ENCODE measurements at regions not wholly inside any gene's neighbourhood (a gene's known extent, or its start where the extent isn't known, plus 50 kb on each side); places are given as distances from the start of the nearest gene placed in this dataset.

GRCh38 chr4:136934601-136935000 is 597.7 kb downstream of the PCDH18 start:
- Mint-ChIP-seq H3K4me1 (ENCODE audit: unreplicated experiment) (peaks cover 15% of the 10 kb centered on the region), H3K4me3 (ENCODE audit: unreplicated experiment) (no peak overlapping the region), H3K36me3 (ENCODE audit: unreplicated experiment) (no peaks in the 10 kb centered on the region), H3K9me3 (ENCODE audit: unreplicated experiment) (no peaks in the 10 kb centered on the region), H3K27ac (ENCODE audit: unreplicated experiment) (no peak overlapping the region), H3K27me3 (ENCODE audit: unreplicated experiment) (no peaks in the 10 kb centered on the region)
- DNase-seq (ENCODE audit: extremely low spot score, unreplicated experiment): no peak
- no peak for TF ChIP-seq CTCF (IDR thresholded peaks at IDR 0.05)

- DNase-seq (ENCODE audit: extremely low spot score, unreplicated experiment): no peak
- no peak overlapping the region for H3K27ac Mint-ChIP-seq (ENCODE audit: unreplicated experiment)
- H3K36me3 Mint-ChIP-seq (ENCODE audit: unreplicated experiment): no peaks in the 10 kb centered on the region
- H3K4me1 Mint-ChIP-seq (ENCODE audit: unreplicated experiment): peaks cover 15% of the 10 kb centered on the region
- H3K9me3 Mint-ChIP-seq (ENCODE audit: unreplicated experiment): no peaks in the 10 kb centered on the region
- no peak overlapping the region for H3K4me3 Mint-ChIP-seq (ENCODE audit: unreplicated experiment)
- no peaks in the 10 kb centered on the region for H3K27me3 Mint-ChIP-seq (ENCODE audit: unreplicated experiment)
- TF ChIP-seq CTCF (IDR thresholded peaks at IDR 0.05): no peak
Observed at GRCh38 chr4:136931781-136932180, 600.5 kb downstream of the PCDH18 start.

- H3K36me3 Mint-ChIP-seq (ENCODE audit: unreplicated experiment): no peaks in the 10 kb centered on the region
Observed at GRCh38 chr4:136928957-136929411, 603.3 kb downstream of the PCDH18 start.

GRCh38 chr4:136927172-136927571 is 605.1 kb downstream of the PCDH18 start:
- DNase-seq (ENCODE audit: extremely low spot score, unreplicated experiment): no peak
- Mint-ChIP-seq H3K4me3 (ENCODE audit: unreplicated experiment) (no peak overlapping the region), H3K4me1 (ENCODE audit: unreplicated experiment) (no peaks in the 10 kb centered on the region), H3K36me3 (ENCODE audit: unreplicated experiment) (no peaks in the 10 kb centered on the region), H3K27ac (ENCODE audit: unreplicated experiment) (no peak overlapping the region), H3K9me3 (ENCODE audit: unreplicated experiment) (no peaks in the 10 kb centered on the region), H3K27me3 (ENCODE audit: unreplicated experiment) (no peaks in the 10 kb centered on the region)
- TF ChIP-seq CTCF (IDR thresholded peaks at IDR 0.05): no peak

More at GRCh38 chr4:136928957-136929411, 603.3 kb downstream of the PCDH18 start:
- no peaks in the 10 kb centered on the region for H3K9me3 Mint-ChIP-seq (ENCODE audit: unreplicated experiment)
- no peak overlapping the region for H3K4me3 Mint-ChIP-seq (ENCODE audit: unreplicated experiment)
- H3K27me3 Mint-ChIP-seq (ENCODE audit: unreplicated experiment): no peaks in the 10 kb centered on the region
- no peak for DNase-seq (ENCODE audit: extremely low spot score, unreplicated experiment)
- no peaks in the 10 kb centered on the region for H3K4me1 Mint-ChIP-seq (ENCODE audit: unreplicated experiment)
- no peak overlapping the region for H3K27ac Mint-ChIP-seq (ENCODE audit: unreplicated experiment)
- TF ChIP-seq CTCF (IDR thresholded peaks at IDR 0.05): no peak

GRCh38 chr4:136925203-136925602 is 607.1 kb downstream of the PCDH18 start:
- Mint-ChIP-seq H3K9me3 (ENCODE audit: unreplicated experiment) (no peaks in the 10 kb centered on the region), H3K27ac (ENCODE audit: unreplicated experiment) (no peak overlapping the region), H3K4me3 (ENCODE audit: unreplicated experiment) (no peak overlapping the region), H3K36me3 (ENCODE audit: unreplicated experiment) (no peaks in the 10 kb centered on the region), H3K27me3 (ENCODE audit: unreplicated experiment) (no peaks in the 10 kb centered on the region), H3K4me1 (ENCODE audit: unreplicated experiment) (no peaks in the 10 kb centered on the region)
- no peak for DNase-seq (ENCODE audit: extremely low spot score, unreplicated experiment)
- no peak for TF ChIP-seq CTCF (IDR thresholded peaks at IDR 0.05)
